HT-29 (cell line): ENCODE measurements at regions not wholly inside any gene's neighbourhood (a gene's known extent, or its start where the extent isn't known, plus 50 kb on each side); places are given as distances from the start of the nearest gene placed in this dataset.
"Not testable (repeated sequence)": the region's sequence is repeated elsewhere in the genome, so short reads cannot be mapped to it uniquely, and the experiment has no call there.

Experiments used
- DNase-seq: peaks from one replicate; pipeline ENCODE4 v3.0.0-alpha.2; 2015; ENCODE audit warnings: low spot score

GRCh38 chr12:113726254-113726819 lies 239.8 kb downstream of the RBM19 start:
- DNase-seq, result no peak

GRCh38 chr12:113725557-113725876 lies 240.6 kb downstream of the RBM19 start:
- no peak for DNase-seq

GRCh38 chr12:113724794-113725556 lies 241.2 kb downstream of the RBM19 start:
- DNase-seq, result no peak

GRCh38 chr12:113723631-113724030 lies 242.5 kb downstream of the RBM19 start:
- DNase-seq, result no peak

GRCh38 chr12:113722747-113723146 lies 243.4 kb downstream of the RBM19 start:
- no peak for DNase-seq

- no peak for DNase-seq
Measured at GRCh38 chr12:113720629-113721028, 245.5 kb downstream of the RBM19 start.

- DNase-seq, result no peak
Measured at GRCh38 chr12:113719911-113720591, 246.1 kb downstream of the RBM19 start.

GRCh38 chr12:113713156-113713555 lies 241.5 kb upstream of the LHX5 start:
- DNase-seq, result no peak

- DNase-seq, result no peak
Measured at GRCh38 chr12:113712481-113712880, 240.8 kb upstream of the LHX5 start.

GRCh38 chr12:113710216-113710615 lies 238.5 kb upstream of the LHX5 start:
- no peak for DNase-seq

- DNase-seq, result no peak
Measured at GRCh38 chr12:113709456-113709855, 237.8 kb upstream of the LHX5 start.

GRCh38 chr12:113702836-113703235 lies 231.2 kb upstream of the LHX5 start:
- DNase-seq, result no peak

GRCh38 chr12:113702276-113702675 lies 230.6 kb upstream of the LHX5 start:
- DNase-seq, result no peak

- DNase-seq, result no peak
Measured at GRCh38 chr12:113700943-113701342, 229.3 kb upstream of the LHX5 start.

- not testable (repeated sequence) for DNase-seq
Measured at GRCh38 chr12:113699984-113700383, 228.3 kb upstream of the LHX5 start.

- DNase-seq, result no peak
Measured at GRCh38 chr12:113698510-113698858, 226.8 kb upstream of the LHX5 start.

- DNase-seq, result no peak
Measured at GRCh38 chr12:113697651-113698509, 226.2 kb upstream of the LHX5 start.

GRCh38 chr12:113697104-113697503 lies 225.4 kb upstream of the LHX5 start:
- no peak for DNase-seq

GRCh38 chr12:113693693-113694092 lies 222.0 kb upstream of the LHX5 start:
- no peak for DNase-seq

- no peak for DNase-seq
Measured at GRCh38 chr12:113689047-113689610, 217.5 kb upstream of the LHX5 start.

- no peak for DNase-seq
Measured at GRCh38 chr12:113688313-113688712, 216.6 kb upstream of the LHX5 start.
